Liver (tissue), 3 donors: ENCODE measurements at regions not wholly inside any gene's neighbourhood (a gene's known extent, or its start where the extent isn't known, plus 50 kb on each side); places are given as distances from the start of the nearest gene placed in this dataset.

Source experiments
- GABPA ChIP-seq, 2 donors: IDR thresholded peaks in 1 of 2; conservative IDR thresholded peaks in 1 of 2; 2 replicates each; pipeline ENCODE4 v1.6.1; 2016; ENCODE audit warnings: antibody characterized with exemption in 2 of 2, mild to moderate bottlenecking in 1 of 2, moderate library complexity in 1 of 2
- RAD21 ChIP-seq, 2 donors: IDR thresholded peaks; 2 replicates each; pipeline ENCODE4 v1.6.1; 2016; ENCODE audit warnings: antibody characterized with exemption in 2 of 2, mild to moderate bottlenecking in 2 of 2
- TAF1 ChIP-seq: conservative IDR thresholded peaks from 2 replicates; pipeline ENCODE4 v1.6.1; 2016; ENCODE audit warnings: antibody characterized with exemption, mild to moderate bottlenecking
- TF ChIP-seq, protein P1 (sequence below): fragments of 150-350 bp; IDR thresholded peaks from 2 replicates; pipeline ENCODE4 v1.5.1; 2017; ENCODE audit warnings: improper control_type of control experiment, low read depth, low read length; ENCODE audit not compliant: missing input control
- TF ChIP-seq, protein P2 (sequence below): IDR thresholded peaks from 2 replicates; pipeline ENCODE4 v1.6.1; 2016; ENCODE audit warnings: antibody characterized with exemption
- donor health status: healthy.
- donor health status: healthy.

- TF ChIP-seq, protein P1, sequence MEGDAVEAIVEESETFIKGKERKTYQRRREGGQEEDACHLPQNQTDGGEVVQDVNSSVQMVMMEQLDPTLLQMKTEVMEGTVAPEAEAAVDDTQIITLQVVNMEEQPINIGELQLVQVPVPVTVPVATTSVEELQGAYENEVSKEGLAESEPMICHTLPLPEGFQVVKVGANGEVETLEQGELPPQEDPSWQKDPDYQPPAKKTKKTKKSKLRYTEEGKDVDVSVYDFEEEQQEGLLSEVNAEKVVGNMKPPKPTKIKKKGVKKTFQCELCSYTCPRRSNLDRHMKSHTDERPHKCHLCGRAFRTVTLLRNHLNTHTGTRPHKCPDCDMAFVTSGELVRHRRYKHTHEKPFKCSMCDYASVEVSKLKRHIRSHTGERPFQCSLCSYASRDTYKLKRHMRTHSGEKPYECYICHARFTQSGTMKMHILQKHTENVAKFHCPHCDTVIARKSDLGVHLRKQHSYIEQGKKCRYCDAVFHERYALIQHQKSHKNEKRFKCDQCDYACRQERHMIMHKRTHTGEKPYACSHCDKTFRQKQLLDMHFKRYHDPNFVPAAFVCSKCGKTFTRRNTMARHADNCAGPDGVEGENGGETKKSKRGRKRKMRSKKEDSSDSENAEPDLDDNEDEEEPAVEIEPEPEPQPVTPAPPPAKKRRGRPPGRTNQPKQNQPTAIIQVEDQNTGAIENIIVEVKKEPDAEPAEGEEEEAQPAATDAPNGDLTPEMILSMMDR: no peak
- TF ChIP-seq RAD21 (IDR thresholded peaks at IDR 0.05): no peak
- TF ChIP-seq GABPA (IDR thresholded peaks at IDR 0.05 in 1 of 2, conservative IDR thresholded peaks at IDR 0.05 in 1 of 2): no peak
- no peak for TF ChIP-seq TAF1
- TF ChIP-seq, protein P2, sequence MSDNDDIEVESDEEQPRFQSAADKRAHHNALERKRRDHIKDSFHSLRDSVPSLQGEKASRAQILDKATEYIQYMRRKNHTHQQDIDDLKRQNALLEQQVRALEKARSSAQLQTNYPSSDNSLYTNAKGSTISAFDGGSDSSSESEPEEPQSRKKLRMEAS: no peak
Observed at GRCh38 chrX:6941041-6941440, 206.5 kb upstream of the STS start.
